ENCODE measurements at regions not wholly inside any gene's neighbourhood (a gene's known extent, or its start where the extent isn't known, plus 50 kb on each side); places are given as distances from the start of the nearest gene placed in this dataset.
A peak's percentile ranks its signal among the peaks of the same experiment; 100 is the strongest.

GRCh38 chr14:101616202-101616601, 54.9 kb downstream of the DIO3 start:
- no peaks in the 10 kb centered on the region for H3K27me3 ChIP-seq (ENCODE audit: insufficient read depth, low read length)
- no peaks in the 10 kb centered on the region for H3K9me3 ChIP-seq (ENCODE audit: low read length)
- no peaks in the 10 kb centered on the region for H3K4me1 ChIP-seq (ENCODE audit: insufficient read depth, low read length)
- H2AFZ ChIP-seq (ENCODE audit: low read depth, low read length) = no peak overlapping the region
- no peaks in the 10 kb centered on the region for H3K36me3 ChIP-seq (ENCODE audit: insufficient read depth, low read length)
- no peak overlapping the region for H3K4me3 ChIP-seq (ENCODE audit: low read length)

GRCh38 chr14:101619484-101619883, 58.2 kb downstream of the DIO3 start:
- Histone ChIP-seq H3K4me3 (ENCODE audit: low read length) (no peak overlapping the region), H3K36me3 (ENCODE audit: insufficient read depth, low read length) (no peaks in the 10 kb centered on the region), H2AFZ (ENCODE audit: low read depth, low read length) (no peak overlapping the region), H3K9me3 (ENCODE audit: low read length) (no peaks in the 10 kb centered on the region), H3K27me3 (ENCODE audit: insufficient read depth, low read length) (no peaks in the 10 kb centered on the region), H3K4me1 (ENCODE audit: insufficient read depth, low read length) (peaks cover 10% of the 10 kb centered on the region)

GRCh38 chr14:101620031-101620788, 58.9 kb downstream of the DIO3 start:
- Histone ChIP-seq H3K4me3 (ENCODE audit: low read length) (no peak overlapping the region), H3K4me1 (ENCODE audit: insufficient read depth, low read length) (peaks cover 17% of the 10 kb centered on the region), H3K36me3 (ENCODE audit: insufficient read depth, low read length) (no peaks in the 10 kb centered on the region), H3K9me3 (ENCODE audit: low read length) (no peaks in the 10 kb centered on the region), H2AFZ (ENCODE audit: low read depth, low read length) (no peak overlapping the region), H3K27me3 (ENCODE audit: insufficient read depth, low read length) (no peaks in the 10 kb centered on the region)

GRCh38 chr14:101620821-101621785, 59.8 kb downstream of the DIO3 start:
- H3K27me3 ChIP-seq (ENCODE audit: insufficient read depth, low read length) = no peaks in the 10 kb centered on the region
- H3K4me1 ChIP-seq (ENCODE audit: insufficient read depth, low read length) = peaks cover 17% of the 10 kb centered on the region
- H3K36me3 ChIP-seq (ENCODE audit: insufficient read depth, low read length) = no peaks in the 10 kb centered on the region
- no peak overlapping the region for H3K4me3 ChIP-seq (ENCODE audit: low read length)
- no peak overlapping the region for H2AFZ ChIP-seq (ENCODE audit: low read depth, low read length)
- no peaks in the 10 kb centered on the region for H3K9me3 ChIP-seq (ENCODE audit: low read length)

- Histone ChIP-seq H3K27me3 (ENCODE audit: insufficient read depth, low read length) (no peaks in the 10 kb centered on the region), H3K9me3 (ENCODE audit: low read length) (no peaks in the 10 kb centered on the region), H3K4me1 (ENCODE audit: insufficient read depth, low read length) (peaks cover 17% of the 10 kb centered on the region), H3K4me3 (ENCODE audit: low read length) (no peak overlapping the region), H2AFZ (ENCODE audit: low read depth, low read length) (no peak overlapping the region), H3K36me3 (ENCODE audit: insufficient read depth, low read length) (no peaks in the 10 kb centered on the region)
Measured at GRCh38 chr14:101622251-101623076, 61.2 kb downstream of the DIO3 start.

GRCh38 chr14:101623077-101623372, 61.7 kb downstream of the DIO3 start:
- Histone ChIP-seq H3K4me1 (ENCODE audit: insufficient read depth, low read length) (peaks cover 17% of the 10 kb centered on the region), H3K27me3 (ENCODE audit: insufficient read depth, low read length) (no peaks in the 10 kb centered on the region), H3K36me3 (ENCODE audit: insufficient read depth, low read length) (no peaks in the 10 kb centered on the region), H3K4me3 (ENCODE audit: low read length) (no peak overlapping the region), H2AFZ (ENCODE audit: low read depth, low read length) (no peak overlapping the region), H3K9me3 (ENCODE audit: low read length) (no peaks in the 10 kb centered on the region)

- no peak overlapping the region for H2AFZ ChIP-seq (ENCODE audit: low read depth, low read length)
- no peaks in the 10 kb centered on the region for H3K27me3 ChIP-seq (ENCODE audit: insufficient read depth, low read length)
- no peaks in the 10 kb centered on the region for H3K36me3 ChIP-seq (ENCODE audit: insufficient read depth, low read length)
- peaks cover 21% of the 10 kb centered on the region for H3K4me1 ChIP-seq (ENCODE audit: insufficient read depth, low read length)
- no peak overlapping the region for H3K4me3 ChIP-seq (ENCODE audit: low read length)
- H3K9me3 ChIP-seq (ENCODE audit: low read length) = no peaks in the 10 kb centered on the region
Measured at GRCh38 chr14:101623685-101624444, 62.6 kb downstream of the DIO3 start.

- Histone ChIP-seq H3K27me3 (ENCODE audit: insufficient read depth, low read length) (no peaks in the 10 kb centered on the region), H3K4me1 (ENCODE audit: insufficient read depth, low read length) (peaks cover 21% of the 10 kb centered on the region), H3K36me3 (ENCODE audit: insufficient read depth, low read length) (no peaks in the 10 kb centered on the region), H2AFZ (ENCODE audit: low read depth, low read length) (no peak overlapping the region), H3K4me3 (ENCODE audit: low read length) (no peak overlapping the region), H3K9me3 (ENCODE audit: low read length) (no peaks in the 10 kb centered on the region)
Measured at GRCh38 chr14:101624536-101624935, 63.2 kb downstream of the DIO3 start.

- no peak overlapping the region for H2AFZ ChIP-seq (ENCODE audit: low read depth, low read length)
- peaks cover 24% of the 10 kb centered on the region for H3K4me1 ChIP-seq (ENCODE audit: insufficient read depth, low read length)
- no peaks in the 10 kb centered on the region for H3K9me3 ChIP-seq (ENCODE audit: low read length)
- H3K4me3 ChIP-seq (ENCODE audit: low read length) = no peak overlapping the region
- H3K36me3 ChIP-seq (ENCODE audit: insufficient read depth, low read length) = no peaks in the 10 kb centered on the region
- no peaks in the 10 kb centered on the region for H3K27me3 ChIP-seq (ENCODE audit: insufficient read depth, low read length)
Measured at GRCh38 chr14:101625336-101626097, 64.2 kb downstream of the DIO3 start.

GRCh38 chr14:101626331-101626730, 65.0 kb downstream of the DIO3 start:
- no peaks in the 10 kb centered on the region for H3K36me3 ChIP-seq (ENCODE audit: insufficient read depth, low read length)
- H2AFZ ChIP-seq (ENCODE audit: low read depth, low read length) = no peak overlapping the region
- no peaks in the 10 kb centered on the region for H3K27me3 ChIP-seq (ENCODE audit: insufficient read depth, low read length)
- H3K9me3 ChIP-seq (ENCODE audit: low read length) = no peaks in the 10 kb centered on the region
- no peak overlapping the region for H3K4me3 ChIP-seq (ENCODE audit: low read length)
- H3K4me1 ChIP-seq (ENCODE audit: insufficient read depth, low read length) = peaks cover 28% of the 10 kb centered on the region

- Histone ChIP-seq H3K27me3 (ENCODE audit: insufficient read depth, low read length) (no peaks in the 10 kb centered on the region), H2AFZ (ENCODE audit: low read depth, low read length) (no peak overlapping the region), H3K4me1 (ENCODE audit: insufficient read depth, low read length) (peaks cover 28% of the 10 kb centered on the region), H3K4me3 (ENCODE audit: low read length) (no peak overlapping the region), H3K9me3 (ENCODE audit: low read length) (no peaks in the 10 kb centered on the region), H3K36me3 (ENCODE audit: insufficient read depth, low read length) (no peaks in the 10 kb centered on the region)
Measured at GRCh38 chr14:101627915-101628262, 66.6 kb downstream of the DIO3 start.

- H3K9me3 ChIP-seq (ENCODE audit: low read length) = no peaks in the 10 kb centered on the region
- H2AFZ ChIP-seq (ENCODE audit: low read depth, low read length) = peak overlapping the region; percentile 78
- H3K4me3 ChIP-seq (ENCODE audit: low read length) = peak overlapping the region; percentile 10
- no peaks in the 10 kb centered on the region for H3K27me3 ChIP-seq (ENCODE audit: insufficient read depth, low read length)
- peaks cover 28% of the 10 kb centered on the region for H3K4me1 ChIP-seq (ENCODE audit: insufficient read depth, low read length)
- H3K36me3 ChIP-seq (ENCODE audit: insufficient read depth, low read length) = no peaks in the 10 kb centered on the region
Measured at GRCh38 chr14:101628471-101628966, 67.2 kb downstream of the DIO3 start.

All from neuron (in vitro differentiated cells).